ENCODE measurements at regions not wholly inside any gene's neighbourhood (a gene's known extent, or its start where the extent isn't known, plus 50 kb on each side); places are given as distances from the start of the nearest gene placed in this dataset.

DNA sequence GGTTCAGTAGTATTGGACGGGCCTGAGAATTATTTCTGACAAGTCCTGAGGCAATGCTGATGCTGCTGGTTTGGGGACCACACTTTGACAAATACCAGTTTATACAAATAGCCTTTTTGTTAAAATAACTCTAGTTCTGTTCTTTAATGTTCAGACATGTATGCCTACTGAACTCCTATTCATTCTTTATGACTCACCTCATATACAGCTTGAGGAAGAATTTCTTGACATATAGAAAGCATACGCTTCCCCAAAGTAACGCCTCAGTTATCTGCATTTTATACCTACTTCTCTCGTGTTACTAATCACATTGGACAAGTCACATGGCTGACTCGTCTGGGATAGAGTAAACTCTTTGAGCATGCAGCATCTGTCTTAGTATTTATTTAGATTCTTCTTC lies 145.4 kb upstream of the GOLIM4 start:
- TF ChIP-seq, protein P1, sequence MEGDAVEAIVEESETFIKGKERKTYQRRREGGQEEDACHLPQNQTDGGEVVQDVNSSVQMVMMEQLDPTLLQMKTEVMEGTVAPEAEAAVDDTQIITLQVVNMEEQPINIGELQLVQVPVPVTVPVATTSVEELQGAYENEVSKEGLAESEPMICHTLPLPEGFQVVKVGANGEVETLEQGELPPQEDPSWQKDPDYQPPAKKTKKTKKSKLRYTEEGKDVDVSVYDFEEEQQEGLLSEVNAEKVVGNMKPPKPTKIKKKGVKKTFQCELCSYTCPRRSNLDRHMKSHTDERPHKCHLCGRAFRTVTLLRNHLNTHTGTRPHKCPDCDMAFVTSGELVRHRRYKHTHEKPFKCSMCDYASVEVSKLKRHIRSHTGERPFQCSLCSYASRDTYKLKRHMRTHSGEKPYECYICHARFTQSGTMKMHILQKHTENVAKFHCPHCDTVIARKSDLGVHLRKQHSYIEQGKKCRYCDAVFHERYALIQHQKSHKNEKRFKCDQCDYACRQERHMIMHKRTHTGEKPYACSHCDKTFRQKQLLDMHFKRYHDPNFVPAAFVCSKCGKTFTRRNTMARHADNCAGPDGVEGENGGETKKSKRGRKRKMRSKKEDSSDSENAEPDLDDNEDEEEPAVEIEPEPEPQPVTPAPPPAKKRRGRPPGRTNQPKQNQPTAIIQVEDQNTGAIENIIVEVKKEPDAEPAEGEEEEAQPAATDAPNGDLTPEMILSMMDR (IDR thresholded peaks at IDR 0.05) = no peak
- no peak for TF ChIP-seq EP300 (IDR thresholded peaks at IDR 0.05)

All from ovary (tissue), 3 donors.